ENCODE measurements at regions not wholly inside any gene's neighbourhood (a gene's known extent, or its start where the extent isn't known, plus 50 kb on each side); places are given as distances from the start of the nearest gene placed in this dataset.

- no peaks in the 10 kb centered on the region for H3K9me3 ChIP-seq (replicated peaks in 1 of 2; ENCODE audit: control insufficient read depth in 1 of 2, insufficient read depth in 1 of 2, low read length in 2 of 2)
Observed at GRCh38 chr10:123496996-123497660, 169.0 kb upstream of the GPR26 start.

GRCh38 chr10:123500110-123500509, 166.0 kb upstream of the GPR26 start:
- intact Hi-C loops (cut with micrococcal nuclease) = no loop called here
- no peak overlapping the region for H3K27ac Mint-ChIP-seq
- Histone ChIP-seq H3K9me3 (replicated peaks in 1 of 2; ENCODE audit: control insufficient read depth in 1 of 2, insufficient read depth in 1 of 2, low read length in 2 of 2) (no peaks in the 10 kb centered on the region), H3K9ac (ENCODE audit: insufficient read depth, low read length, poor library complexity, severe bottlenecking) (no peak overlapping the region), H3K36me3 (replicated peaks in 1 of 2; ENCODE audit: control insufficient read depth in 1 of 2, insufficient read depth in 2 of 2, low read length in 2 of 2) (no peaks in the 10 kb centered on the region), H3K4me2 (replicated peaks; ENCODE audit: extremely low read depth, low read length, poor library complexity, severe bottlenecking) (no peak overlapping the region), H3K27ac (ENCODE audit: low read depth in 1 of 2, low read length in 2 of 2) (no peak overlapping the region), H3K4me3 (replicated peaks in 1 of 3; ENCODE audit: low read depth in 2 of 3, low read length in 3 of 3) (no peak overlapping the region), H3K79me2 (ENCODE audit: insufficient read depth, low read length) (no peaks in the 10 kb centered on the region), H2AFZ (ENCODE audit: insufficient read depth, low read depth, low read length, poor library complexity, severe bottlenecking) (no peak overlapping the region), H4K20me1 (ENCODE audit: insufficient read depth, low read length) (no peaks in the 10 kb centered on the region), H3K27me3 (ENCODE audit: control insufficient read depth in 2 of 2, insufficient read depth in 2 of 2, low read length in 2 of 2) (peaks cover 0 to 4% of the 10 kb centered on the region in 2 donors), H3K4me1 (ENCODE audit: control insufficient read depth in 1 of 2, insufficient read depth in 2 of 2, low read length in 2 of 2) (no peaks in the 10 kb centered on the region)
- no peaks in the 10 kb centered on the region for H3K36me3 Mint-ChIP-seq
- H3K27me3 Mint-ChIP-seq (ENCODE audit: low read depth in 3 of 3) = peaks cover 11 to 35% (median 24%) of the 10 kb centered on the region in 3 donors
- WGBS (ENCODE audit: insufficient coverage) = 100% methylated on average over 1 of the region's 7 CpGs
- no peak overlapping the region for H3K4me3 Mint-ChIP-seq
- DNase-seq = no peak
- H3K9me3 Mint-ChIP-seq = peaks cover 0 to 4% (median 0%) of the 10 kb centered on the region in 7 donors
- H3K4me1 Mint-ChIP-seq = peaks cover under 1% of the 10 kb centered on the region
- TF ChIP-seq CTCF (IDR thresholded peaks at IDR 0.05) = no peak

More at GRCh38 chr10:123496996-123497660, 169.0 kb upstream of the GPR26 start:
- no peaks in the 10 kb centered on the region for H3K36me3 ChIP-seq (replicated peaks in 1 of 2; ENCODE audit: control insufficient read depth in 1 of 2, insufficient read depth in 2 of 2, low read length in 2 of 2)
- Mint-ChIP-seq H3K27ac (no peak overlapping the region), H3K4me3 (no peak overlapping the region), H3K36me3 (no peaks in the 10 kb centered on the region), H3K9me3 (peaks cover 0 to 7% (median 3%) of the 10 kb centered on the region in 7 donors), H3K4me1 (peaks cover 3% of the 10 kb centered on the region), H3K27me3 (ENCODE audit: low read depth in 3 of 3) (peaks cover 17 to 42% (median 30%) of the 10 kb centered on the region in 3 donors)
- no peaks in the 10 kb centered on the region for H3K79me2 ChIP-seq (ENCODE audit: insufficient read depth, low read length)
- no peak overlapping the region for H2AFZ ChIP-seq (ENCODE audit: insufficient read depth, low read depth, low read length, poor library complexity, severe bottlenecking)
- H3K4me3 ChIP-seq (replicated peaks in 1 of 3; ENCODE audit: low read depth in 2 of 3, low read length in 3 of 3) = no peak overlapping the region
- no peak overlapping the region for H3K4me2 ChIP-seq (replicated peaks; ENCODE audit: extremely low read depth, low read length, poor library complexity, severe bottlenecking)
- H4K20me1 ChIP-seq (ENCODE audit: insufficient read depth, low read length) = no peaks in the 10 kb centered on the region
- intact Hi-C loops (cut with micrococcal nuclease) = no loop called here
- no peak overlapping the region for H3K9ac ChIP-seq (ENCODE audit: insufficient read depth, low read length, poor library complexity, severe bottlenecking)
- WGBS (ENCODE audit: insufficient coverage) = 90% methylated on average over 4 of the region's 10 CpGs
- H3K27ac ChIP-seq (ENCODE audit: low read depth in 1 of 2, low read length in 2 of 2) = no peak overlapping the region
- DNase-seq = no peak
- H3K27me3 ChIP-seq (ENCODE audit: control insufficient read depth in 2 of 2, insufficient read depth in 2 of 2, low read length in 2 of 2) = peaks cover 0 to 11% of the 10 kb centered on the region in 2 donors
- H3K4me1 ChIP-seq (ENCODE audit: control insufficient read depth in 1 of 2, insufficient read depth in 2 of 2, low read length in 2 of 2) = no peaks in the 10 kb centered on the region
- no peak for TF ChIP-seq CTCF (IDR thresholded peaks at IDR 0.05)
